ENCODE measurements at regions not wholly inside any gene's neighbourhood (a gene's known extent, or its start where the extent isn't known, plus 50 kb on each side); places are given as distances from the start of the nearest gene placed in this dataset.

- no peak for TF ChIP-seq POLR2A (IDR thresholded peaks at IDR 0.05; ENCODE audit: borderline replicate concordance, extremely low read depth, insufficient read depth, insufficient read length)
- no peak for TF ChIP-seq ZBTB33 (IDR thresholded peaks at IDR 0.05; ENCODE audit: extremely low read depth, insufficient replicate concordance, low read length)
- TF ChIP-seq SP1 (IDR thresholded peaks at IDR 0.05; ENCODE audit: low read depth), result no peak
- TF ChIP-seq CTCF (IDR thresholded peaks at IDR 0.05 in 2 of 3, conservative IDR thresholded peaks at IDR 0.05 in 1 of 3; ENCODE audit: borderline replicate concordance in 1 of 3, insufficient read depth in 1 of 3, low read depth in 2 of 3, low read length in 2 of 3), result no peak
- TF ChIP-seq EZH2 (IDR thresholded peaks at IDR 0.05), result no peak
- no peak for TF ChIP-seq YY1 (IDR thresholded peaks at IDR 0.05; ENCODE audit: extremely low read depth, insufficient replicate concordance, low read depth, low read length)
- no peak for TF ChIP-seq ZFX (IDR thresholded peaks at IDR 0.05)
- no peak for TF ChIP-seq RAD21 (IDR thresholded peaks at IDR 0.05; ENCODE audit: low read depth)
- TF ChIP-seq EZH2phosphoT487 (IDR thresholded peaks at IDR 0.05; ENCODE audit: borderline replicate concordance), result no peak
- no peak for TF ChIP-seq SIN3A (IDR thresholded peaks at IDR 0.05; ENCODE audit: low read depth)
- no peak for TF ChIP-seq POLR2AphosphoS5 (IDR thresholded peaks at IDR 0.05; ENCODE audit: low read depth, low read length)
- TF ChIP-seq ZNF274 (IDR thresholded peaks at IDR 0.05; ENCODE audit: low read depth, low read length), result no peak
- no peak for TF ChIP-seq CEBPB (IDR thresholded peaks at IDR 0.05; ENCODE audit: low read depth)
These were observed 134.8 kb upstream of the NAMPT start for GRCh38 chr7:106419455-106420182.

All from HCT116 (cell line).